SKM-1 treated with dmso at 0.1 percent for 144 hours (cell line): ENCODE measurements at regions not wholly inside any gene's neighbourhood (a gene's known extent, or its start where the extent isn't known, plus 50 kb on each side); places are given as distances from the start of the nearest gene placed in this dataset.
A peak's percentile ranks its signal among the peaks of the same experiment; 100 is the strongest.

Experiments
- DNase-seq: peaks from one replicate; lab custom pipeline; 2025; ENCODE audit not compliant: unreplicated experiment; lab: John Stamatoyannopoulos, UW

DNA sequence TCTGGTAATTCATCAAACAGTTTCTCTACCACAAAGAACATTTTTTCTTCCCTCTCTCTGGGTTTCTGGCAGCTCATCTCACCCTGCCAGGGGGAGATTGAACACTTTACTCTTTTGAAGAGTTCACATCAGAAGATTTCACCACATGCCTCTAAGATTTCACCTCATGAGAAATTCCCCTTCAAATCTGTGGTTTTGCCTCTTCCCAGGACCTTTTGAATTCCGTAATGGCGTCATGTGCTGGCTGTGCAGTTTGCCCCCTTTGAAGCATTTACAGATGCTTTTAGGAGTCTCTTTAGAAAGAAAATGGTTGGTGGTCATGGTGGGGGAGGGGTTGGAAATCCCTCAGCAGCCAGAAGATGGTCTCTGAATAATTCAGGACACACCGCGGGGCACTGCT is 486.1 kb downstream of the QKI start:
- no peak for DNase-seq

DNA sequence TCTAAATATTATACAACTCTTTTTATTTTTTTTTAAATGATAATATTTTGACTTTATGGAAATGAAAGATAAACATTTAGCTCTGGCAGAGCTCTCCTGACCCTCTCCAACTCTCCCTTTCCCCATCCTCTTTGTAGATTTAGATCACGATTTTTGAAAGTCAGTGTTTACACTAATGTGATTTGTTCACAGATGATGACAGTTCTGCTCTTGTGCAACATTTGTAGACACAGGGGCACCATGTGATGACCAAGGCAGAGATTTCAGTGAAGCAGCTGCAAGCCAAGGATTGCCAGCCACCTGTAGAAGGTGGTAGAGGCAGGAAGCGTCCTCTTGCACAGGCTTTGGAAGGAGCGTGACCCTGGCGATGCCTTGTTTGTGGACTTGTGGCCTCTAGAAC is 483.2 kb downstream of the QKI start:
- DNase-seq = no peak

DNA sequence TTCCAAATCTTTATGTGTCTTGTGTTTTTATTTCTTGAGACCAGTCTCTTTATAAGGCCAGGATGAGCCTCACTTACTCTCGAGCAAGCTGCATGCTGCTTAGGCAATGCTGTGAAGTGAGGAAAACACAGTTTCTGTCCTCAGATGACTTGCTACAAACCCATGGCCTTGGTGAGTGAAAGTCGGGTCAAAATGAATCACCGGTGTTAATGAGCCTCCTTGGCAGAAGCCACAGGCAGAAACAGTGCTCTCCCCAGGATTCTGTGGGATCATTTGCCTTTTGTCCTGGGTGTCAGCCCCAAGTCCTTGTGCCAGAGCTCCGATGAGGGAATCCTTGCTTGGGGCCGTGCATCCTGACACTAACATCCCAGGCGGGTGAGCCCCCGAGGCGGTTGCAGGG is 482.5 kb downstream of the QKI start:
- no peak for DNase-seq

DNA sequence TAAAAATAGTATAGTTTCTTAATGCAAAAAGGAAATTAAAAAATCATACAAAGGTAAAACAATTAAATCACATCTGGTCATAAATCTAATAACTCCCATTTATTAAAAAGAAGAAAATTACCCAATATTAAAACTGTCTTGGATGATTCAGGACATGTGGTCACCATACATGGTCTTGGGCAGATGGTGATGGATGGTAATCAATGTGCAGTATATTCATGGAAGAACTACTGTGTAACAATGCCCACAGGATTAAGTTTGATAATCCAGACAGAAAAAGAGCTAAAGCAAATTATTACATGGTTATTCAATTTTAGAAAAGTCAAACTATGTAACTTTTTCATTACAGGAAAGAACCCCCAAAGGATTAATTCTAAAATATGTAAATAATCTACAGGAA is 480.6 kb downstream of the QKI start:
- no peak for DNase-seq

DNA sequence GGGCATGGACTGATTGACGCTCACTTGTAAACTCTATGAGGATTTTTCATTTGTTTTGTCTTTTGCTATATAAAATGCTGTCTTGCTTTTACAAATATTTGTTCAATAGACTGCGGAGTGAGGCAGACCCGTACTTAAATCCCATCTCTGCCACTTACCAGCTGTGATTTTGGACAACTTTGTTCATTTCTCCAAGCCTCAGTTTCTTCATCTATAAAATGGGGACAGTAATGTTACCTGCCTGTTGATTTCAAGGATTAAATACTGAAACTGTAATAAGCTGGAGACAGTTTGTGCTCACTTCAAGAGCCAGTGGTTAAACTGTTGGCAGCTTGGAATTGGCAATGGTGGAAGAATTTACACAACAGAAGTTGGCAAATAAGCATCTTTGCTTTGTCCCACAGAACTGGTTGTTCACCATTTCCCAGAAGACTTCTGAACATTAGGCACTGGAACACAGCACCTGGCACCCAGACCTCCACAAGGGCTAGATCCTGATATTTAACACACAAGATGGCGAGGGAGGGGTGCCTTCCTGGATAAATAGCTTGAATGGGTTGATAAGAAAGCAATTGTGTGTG is 479.2 kb downstream of the QKI start:
- no peak for DNase-seq

DNA sequence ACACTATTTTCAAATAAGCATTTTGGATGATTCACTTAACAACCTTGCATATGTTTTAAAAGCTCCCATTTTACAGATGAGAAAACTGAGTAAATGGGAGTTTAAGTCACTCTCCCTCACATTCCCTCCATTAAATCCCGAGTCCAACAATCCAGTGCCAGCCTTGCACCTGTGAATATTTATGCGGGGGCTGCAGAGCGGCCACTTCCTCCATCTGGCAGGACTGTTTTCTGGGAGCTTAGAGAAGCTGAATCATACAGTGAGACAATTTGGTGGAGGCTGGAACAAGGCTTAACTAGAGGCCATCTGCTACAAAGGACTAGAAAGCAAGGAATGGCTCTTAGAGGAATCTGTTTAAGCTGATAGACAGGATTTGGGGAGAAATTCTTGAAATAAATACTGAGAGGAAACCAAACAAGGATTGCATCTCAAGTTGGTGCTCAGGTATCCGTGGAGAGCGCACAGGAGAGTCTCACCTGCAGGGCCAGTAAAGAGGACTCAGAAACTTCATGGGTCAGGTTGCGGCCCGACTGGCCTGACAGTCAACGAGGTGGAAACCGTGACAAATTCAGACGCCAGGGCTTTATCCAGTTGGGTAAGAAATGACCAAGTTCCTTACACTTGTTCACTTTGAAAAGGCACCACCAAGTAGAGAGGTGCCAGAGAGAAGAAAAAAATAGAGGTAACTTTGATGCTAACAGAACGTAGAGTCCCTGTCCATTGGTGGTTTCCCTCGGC is 478.5 kb downstream of the QKI start:
- DNase-seq = no peak

DNA sequence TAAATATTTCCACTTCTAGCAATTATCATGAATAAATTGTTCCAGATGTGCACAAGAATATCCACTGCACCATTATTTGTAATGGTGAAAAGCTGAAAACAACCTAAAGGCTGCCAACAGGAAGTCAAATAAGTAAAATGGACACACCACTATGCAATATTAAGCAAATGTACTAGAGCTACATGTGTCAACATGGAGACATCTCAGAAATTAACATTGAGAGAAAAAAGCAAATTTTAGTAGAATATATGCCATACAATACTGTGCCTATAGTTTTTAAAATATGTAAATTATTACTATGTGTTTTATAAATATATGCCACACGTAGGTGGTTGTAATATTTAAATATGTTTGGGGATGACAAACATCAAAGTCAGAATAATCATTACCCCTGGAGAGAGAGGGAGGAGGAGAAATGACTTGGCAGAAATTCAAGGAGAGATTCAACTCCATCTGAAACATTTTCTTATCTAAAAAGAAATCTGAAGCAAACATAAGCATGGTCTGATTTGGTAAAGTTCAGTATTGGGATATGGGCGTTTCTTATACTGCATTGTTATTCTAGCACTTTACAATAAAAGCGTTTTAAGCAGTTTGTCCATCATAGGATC is 475.5 kb downstream of the QKI start:
- DNase-seq = no peak

DNA sequence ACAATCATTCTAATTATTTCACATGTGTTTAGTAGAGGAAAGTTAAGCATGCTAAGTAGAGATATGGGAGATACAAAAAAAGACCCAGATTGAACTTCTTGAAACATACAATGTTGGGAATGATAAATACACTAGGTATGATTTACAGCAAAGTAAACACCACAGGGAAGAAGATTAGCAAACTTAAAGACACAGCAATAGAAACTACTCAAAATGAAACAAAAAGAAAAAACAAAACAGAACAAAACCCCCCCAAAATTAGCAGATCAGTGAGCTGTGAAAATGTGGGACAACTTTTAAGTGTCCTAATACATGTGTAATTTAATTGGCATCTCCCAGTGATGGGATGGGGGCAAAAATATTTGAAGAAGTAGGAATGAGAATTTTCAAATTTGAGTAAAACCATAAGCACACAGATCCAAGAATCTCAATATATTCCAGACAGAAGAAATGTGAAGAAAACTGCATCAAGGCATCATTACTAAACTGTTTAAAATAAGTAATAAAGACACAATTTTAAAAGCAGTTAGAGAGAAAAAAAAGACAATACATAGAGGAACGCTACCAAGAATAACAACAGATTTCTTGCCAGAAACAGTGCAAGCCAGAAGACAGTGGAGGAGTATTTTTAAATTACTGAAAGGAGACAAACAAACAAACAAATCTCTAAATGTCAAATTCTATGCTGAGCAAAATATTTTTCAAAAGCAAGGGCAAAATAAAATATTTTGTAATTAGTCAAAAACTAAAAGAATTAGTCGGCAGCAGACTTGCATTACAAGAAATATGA is 473.7 kb downstream of the QKI start:
- no peak for DNase-seq

DNA sequence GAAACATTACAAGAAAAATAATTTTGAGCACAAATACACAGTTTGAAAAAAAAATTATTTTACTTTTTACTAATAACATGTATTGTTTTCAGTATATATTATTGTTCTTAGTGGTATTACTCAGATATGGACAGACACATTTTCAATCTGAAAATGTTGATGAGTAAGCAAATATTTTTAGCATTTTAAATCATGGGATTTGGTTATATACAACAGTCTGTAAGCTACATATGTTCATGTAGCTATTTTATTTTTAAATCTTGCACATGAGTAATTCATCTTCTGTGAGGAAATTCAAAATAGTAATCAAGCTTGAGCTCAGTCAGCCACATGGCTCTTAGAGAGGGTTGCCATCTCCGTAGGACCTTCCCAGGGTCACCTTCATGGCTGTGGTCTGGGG is 471.9 kb downstream of the QKI start:
- no peak for DNase-seq

DNA sequence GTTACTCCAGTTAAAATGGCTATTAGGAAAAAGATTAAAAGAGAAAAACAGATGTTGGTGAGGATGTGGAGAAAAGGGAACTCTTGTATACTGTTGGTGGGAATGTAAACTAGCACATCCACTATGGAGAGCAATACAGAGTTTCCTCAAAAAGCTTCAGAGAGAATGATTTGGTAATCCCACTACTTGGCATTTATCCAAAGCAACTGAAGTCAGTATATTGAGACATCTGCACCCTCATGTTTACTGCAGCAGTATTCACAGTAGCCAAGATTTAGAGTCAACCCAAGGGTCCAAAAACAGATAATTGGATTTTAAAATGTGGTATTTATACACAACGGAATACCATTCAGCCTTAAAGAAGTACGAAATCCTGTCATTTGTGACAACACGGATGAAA is 469.5 kb downstream of the QKI start:
- DNase-seq = peak; percentile 68

DNA sequence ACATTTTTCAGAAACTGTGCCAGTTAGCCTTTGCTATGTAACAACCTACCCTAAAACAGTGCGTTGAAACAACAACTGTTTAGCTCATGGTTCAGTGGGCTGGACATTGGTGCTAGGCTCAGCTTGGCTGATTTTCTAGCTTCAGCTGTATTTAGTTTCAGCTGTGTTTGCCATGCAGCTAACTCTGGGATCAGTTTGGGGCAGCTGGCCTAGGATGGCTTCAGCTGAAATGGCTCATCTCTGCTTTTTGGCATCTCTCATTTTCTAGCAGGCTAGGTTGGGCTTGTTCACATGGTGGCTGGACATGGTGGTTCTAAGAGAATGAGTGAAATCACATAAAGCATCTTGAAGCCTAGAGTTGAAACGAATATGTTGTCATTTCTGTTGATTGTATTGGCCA is 464.2 kb downstream of the QKI start:
- no peak for DNase-seq

DNA sequence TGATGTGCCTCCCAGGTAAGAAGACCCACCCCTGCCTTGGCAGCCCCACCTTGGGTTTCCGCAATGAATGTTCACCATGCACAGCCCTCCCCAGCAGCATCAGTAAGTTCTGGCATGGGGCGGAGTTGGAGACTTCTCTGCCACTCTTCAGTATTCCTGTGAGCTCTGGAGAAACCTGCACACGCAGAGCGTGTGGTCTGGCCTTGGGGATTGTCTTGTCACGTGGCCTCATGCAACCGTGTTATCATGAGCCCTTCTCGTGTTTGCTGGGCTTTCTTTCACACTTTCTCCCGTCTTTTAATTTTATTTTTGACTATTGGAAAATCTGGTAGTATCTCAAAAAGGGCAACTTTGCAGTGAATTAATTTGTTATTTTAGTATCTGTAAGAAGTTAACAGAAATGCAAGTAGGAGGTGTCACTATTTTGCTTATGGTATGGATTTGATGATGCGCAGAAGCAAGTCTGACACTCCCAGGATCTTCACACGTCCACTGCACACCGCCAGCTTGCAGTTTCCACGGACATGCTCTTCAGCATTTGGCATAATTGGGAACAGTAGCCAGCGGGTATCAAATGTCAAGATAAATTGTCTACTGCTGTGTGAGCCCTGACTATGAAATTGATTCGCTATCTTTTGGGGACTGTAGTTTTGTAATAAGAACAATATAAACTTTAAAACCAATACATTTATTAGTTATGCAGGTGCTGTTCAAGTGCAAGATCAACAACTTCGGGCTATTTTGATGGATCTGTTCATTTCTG is 463.5 kb downstream of the QKI start:
- no peak for DNase-seq

DNA sequence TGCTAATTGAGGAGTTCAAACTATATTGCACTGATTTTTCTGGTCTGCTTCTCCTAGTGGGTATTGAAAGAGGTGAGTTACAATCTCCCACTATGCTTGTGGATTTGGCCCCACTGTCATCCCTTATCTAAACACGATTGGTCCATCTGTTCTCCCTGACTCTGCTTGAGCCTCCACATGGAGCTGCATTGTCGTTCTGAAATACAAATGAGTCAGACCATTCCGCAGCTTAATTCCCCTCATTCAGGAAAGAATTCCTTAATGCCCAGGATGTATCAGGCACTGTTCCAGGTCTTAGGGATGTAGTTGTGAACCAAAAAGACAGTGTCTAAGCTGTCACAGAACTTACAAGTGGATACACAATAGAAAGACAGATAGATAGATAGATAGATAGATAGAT is 461.9 kb downstream of the QKI start:
- no peak for DNase-seq

DNA sequence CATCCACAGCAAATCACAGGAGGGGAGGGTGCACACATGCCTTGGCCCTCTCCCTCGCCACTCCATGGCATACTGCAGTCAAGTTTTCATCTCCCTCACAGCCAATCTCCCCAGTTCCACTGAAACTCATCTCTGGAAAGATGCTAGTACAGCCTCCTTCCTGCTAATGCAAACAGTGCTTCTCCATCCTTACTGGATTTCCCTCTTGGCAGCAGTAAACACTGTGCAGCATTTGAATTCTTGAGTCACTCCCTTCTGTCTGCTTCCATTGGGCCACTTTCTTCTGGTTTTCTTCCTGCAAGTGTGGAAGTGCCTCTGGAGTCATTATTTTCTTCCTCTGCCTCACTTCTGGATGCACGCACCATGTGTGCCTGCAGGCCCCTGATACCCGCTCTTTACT is 460.3 kb downstream of the QKI start:
- no peak for DNase-seq

DNA sequence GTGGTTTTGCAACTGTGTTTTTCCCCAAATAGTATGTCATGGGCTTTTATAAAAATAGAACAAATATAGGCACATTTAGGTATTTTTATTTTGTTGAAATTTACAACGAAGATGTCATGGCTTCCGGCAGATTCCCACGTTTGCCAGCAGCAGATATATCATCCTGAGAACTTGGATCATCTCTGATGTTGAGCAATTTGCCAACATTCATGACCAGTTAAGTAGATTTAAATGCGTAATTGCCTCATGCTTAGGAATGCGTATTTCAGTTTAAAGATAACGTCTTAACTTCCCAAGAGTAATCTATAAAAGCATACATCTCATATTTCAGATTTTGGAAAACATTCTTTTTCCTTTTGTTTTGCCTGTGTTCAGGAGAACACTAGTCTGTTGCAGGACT is 457.8 kb downstream of the QKI start:
- DNase-seq = no peak

DNA sequence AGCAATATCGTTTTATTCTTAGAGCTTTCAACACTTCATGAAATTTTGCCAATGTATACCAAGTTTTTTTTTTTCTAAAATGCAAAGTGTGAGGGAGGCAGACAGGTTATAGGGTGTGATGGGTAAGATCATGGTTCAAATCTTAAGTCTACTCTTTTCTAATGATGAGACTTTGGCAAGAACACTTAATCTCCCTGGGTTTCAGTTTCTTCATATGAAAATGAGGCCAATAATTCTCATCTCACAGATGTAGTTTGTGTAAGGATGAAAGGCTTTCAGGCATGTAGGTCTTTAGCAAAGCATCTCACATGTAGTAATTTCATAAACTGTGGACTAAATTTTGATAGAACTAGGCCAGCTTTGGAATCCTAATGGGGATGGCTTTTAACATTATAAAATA is 457.1 kb downstream of the QKI start:
- DNase-seq = no peak

DNA sequence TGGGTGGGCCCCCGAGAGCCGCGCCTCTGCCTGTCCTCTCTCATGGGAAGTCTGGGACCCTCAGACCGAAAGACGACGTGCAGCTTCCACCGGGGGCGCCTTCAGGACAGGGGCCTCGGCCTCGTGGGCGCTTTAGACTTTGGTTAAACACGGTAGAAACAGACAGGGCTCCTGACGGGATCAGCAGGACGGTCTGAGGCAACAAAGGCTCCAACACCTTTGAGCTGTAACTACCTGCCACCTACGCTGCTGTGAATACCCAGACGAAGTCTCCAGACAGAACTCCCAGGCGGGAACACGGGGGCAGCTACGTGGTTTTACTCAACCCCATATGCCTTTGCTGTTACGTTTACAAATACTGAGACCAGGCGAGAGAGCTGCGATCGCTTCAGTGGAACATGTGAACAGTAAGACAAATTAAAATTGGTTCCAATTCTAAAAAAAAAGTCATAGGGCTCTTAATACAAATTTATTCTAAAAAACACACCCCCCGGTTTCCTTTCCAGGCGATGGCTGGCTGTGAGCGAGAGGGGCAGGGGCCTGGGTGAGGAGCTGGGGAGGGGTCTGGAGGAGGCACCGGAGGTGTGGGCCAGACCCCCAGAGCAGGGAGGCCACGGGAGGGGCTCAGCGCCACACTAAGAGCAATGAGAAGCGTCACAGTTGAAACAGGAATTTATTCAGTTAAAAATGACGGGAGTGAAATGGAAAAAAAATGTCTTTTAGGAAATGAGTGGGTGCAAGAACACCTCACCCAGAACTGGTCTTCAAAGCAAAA is 453.2 kb downstream of the QKI start:
- no peak for DNase-seq

DNA sequence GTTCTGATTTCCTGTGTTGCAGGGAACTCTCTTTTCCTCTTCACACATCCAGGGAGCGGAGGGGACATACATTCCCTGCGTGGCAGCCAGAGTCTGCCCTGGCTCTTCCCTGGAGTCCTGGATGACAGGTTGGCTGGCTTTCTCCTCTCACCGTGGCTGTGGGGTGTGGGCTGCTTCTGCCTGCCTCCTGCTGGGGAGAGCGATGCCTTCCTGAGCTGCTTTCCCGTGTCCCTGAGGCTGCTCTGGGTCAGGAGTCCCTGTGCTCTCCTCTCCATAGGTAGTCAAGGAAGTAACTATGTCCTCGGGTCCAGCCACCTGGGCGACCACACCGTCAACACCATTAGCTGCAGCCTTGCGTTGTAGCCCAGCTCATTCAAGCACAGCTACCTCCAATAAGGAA is 451.7 kb downstream of the QKI start:
- DNase-seq = no peak

DNA sequence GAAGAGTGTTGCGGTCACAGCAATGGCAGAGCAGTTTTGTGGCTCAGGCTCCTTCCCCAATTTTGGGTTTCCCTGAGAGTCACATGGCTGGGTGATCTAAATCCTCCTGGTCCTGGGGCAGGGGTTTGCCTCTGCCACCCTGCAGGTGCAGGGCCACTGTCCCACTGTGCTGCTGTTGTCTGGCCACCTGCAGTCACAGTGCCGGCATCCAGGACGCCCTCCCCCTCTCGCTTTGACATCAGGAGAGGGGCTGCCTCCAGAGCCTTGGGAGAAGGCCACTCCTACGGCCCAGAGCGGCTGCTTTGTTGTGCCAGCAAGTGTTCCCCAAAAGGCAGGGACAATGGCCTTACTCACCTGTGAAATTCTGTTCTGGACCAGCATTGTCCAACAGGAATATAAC is 449.0 kb downstream of the QKI start:
- no peak for DNase-seq

DNA sequence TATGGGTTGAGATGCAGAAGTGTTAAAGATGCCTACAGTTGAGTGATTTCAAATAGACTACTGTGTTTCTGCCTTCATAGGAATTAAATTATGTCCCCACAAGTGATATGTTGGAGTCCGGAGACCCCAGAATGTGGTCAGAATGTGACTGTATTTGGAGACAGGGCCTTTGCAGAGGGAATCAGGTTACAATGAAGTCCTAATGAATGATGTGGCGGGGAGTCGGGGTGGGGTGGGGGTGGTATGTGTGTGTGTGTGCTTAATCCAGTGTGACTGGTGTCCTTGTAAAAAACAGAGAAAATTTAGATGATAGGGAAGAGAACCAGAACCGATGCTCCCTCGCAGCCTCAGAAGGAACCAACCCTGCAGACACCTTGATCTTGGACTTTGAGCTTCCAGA is 448.2 kb downstream of the QKI start:
- no peak for DNase-seq

DNA sequence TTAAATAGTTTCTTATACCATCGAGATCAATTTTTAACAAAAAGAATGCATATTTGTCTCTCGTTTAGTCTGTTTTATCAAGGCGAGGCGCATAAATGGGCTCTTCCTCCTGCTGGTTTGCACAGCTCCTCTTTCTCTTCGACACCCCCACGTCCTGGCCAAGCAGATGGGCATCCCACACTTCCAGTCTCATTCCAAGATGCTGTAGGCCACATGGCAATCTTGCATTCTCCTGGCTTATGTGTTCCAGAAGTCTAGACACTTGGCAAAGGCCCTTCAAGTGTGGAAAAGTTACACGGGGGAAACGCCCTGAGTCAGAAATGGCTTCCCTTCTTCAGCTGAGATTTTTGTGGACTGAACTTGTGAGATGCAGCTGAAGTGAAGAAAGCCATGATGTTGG is 447.1 kb downstream of the QKI start:
- no peak for DNase-seq
